ENCODE measurements at regions not wholly inside any gene's neighbourhood (a gene's known extent, or its start where the extent isn't known, plus 50 kb on each side); places are given as distances from the start of the nearest gene placed in this dataset.

- POLR2A ChIA-PET (ENCODE audit: partially characterized antibody), result no interaction called here
- no peak overlapping the region for H3K4me3 ChIP-seq (ENCODE audit: low read length in 2 of 2)
- DNase-seq, result no peak
- Mint-ChIP-seq H3K4me1 (no peaks in the 10 kb centered on the region), H3K9me3 (peaks cover 0 to 7% (median 3%) of the 10 kb centered on the region in 8 donors), H3K36me3 (no peaks in the 10 kb centered on the region), H3K27me3 (no peaks in the 10 kb centered on the region), H3K27ac (no peak overlapping the region), H3K4me3 (no peak overlapping the region)
- intact Hi-C loops (cut with micrococcal nuclease), result no loop called here
- no peaks in the 10 kb centered on the region for H3K4me1 ChIP-seq (ENCODE audit: insufficient read depth, low read length)
- H3K27ac ChIP-seq (ENCODE audit: low read depth, low read length), result no peak overlapping the region
- no peaks in the 10 kb centered on the region for H3K9me3 ChIP-seq (ENCODE audit: control insufficient read depth in 1 of 2, low read length in 2 of 2)
- H3K27me3 ChIP-seq (ENCODE audit: insufficient read depth, low read length), result no peaks in the 10 kb centered on the region
- H3K36me3 ChIP-seq (ENCODE audit: insufficient read depth, low read length), result no peaks in the 10 kb centered on the region
- CTCF ChIA-PET (ENCODE audit: partially characterized antibody), result no interaction called here
Measured at GRCh38 chr6:94446120-94446519, 1026.8 kb upstream of the EPHA7 start.

- Histone ChIP-seq H3K9me3 (ENCODE audit: control insufficient read depth in 1 of 2, low read length in 2 of 2) (no peaks in the 10 kb centered on the region), H3K4me1 (ENCODE audit: insufficient read depth, low read length) (no peaks in the 10 kb centered on the region), H3K27ac (ENCODE audit: low read depth, low read length) (no peak overlapping the region), H3K36me3 (ENCODE audit: insufficient read depth, low read length) (no peaks in the 10 kb centered on the region), H3K27me3 (ENCODE audit: insufficient read depth, low read length) (no peaks in the 10 kb centered on the region), H3K4me3 (ENCODE audit: low read length in 2 of 2) (no peak overlapping the region)
- ChIA-PET CTCF (ENCODE audit: partially characterized antibody) (no interaction called here), POLR2A (ENCODE audit: partially characterized antibody) (no interaction called here)
- no peak for DNase-seq
- Mint-ChIP-seq H3K36me3 (no peaks in the 10 kb centered on the region), H3K27ac (no peak overlapping the region), H3K27me3 (no peaks in the 10 kb centered on the region), H3K9me3 (peaks cover 0 to 4% (median 2%) of the 10 kb centered on the region in 8 donors), H3K4me1 (no peaks in the 10 kb centered on the region), H3K4me3 (no peak overlapping the region)
- intact Hi-C loops (cut with micrococcal nuclease), result no loop called here
Measured at GRCh38 chr6:94443701-94444100, 1024.3 kb upstream of the EPHA7 start.

- no peak for DNase-seq
- H3K4me1 ChIP-seq (ENCODE audit: insufficient read depth, low read length), result no peaks in the 10 kb centered on the region
- Mint-ChIP-seq H3K4me3 (no peak overlapping the region), H3K36me3 (no peaks in the 10 kb centered on the region), H3K4me1 (no peaks in the 10 kb centered on the region), H3K27ac (no peak overlapping the region), H3K9me3 (peaks cover 2 to 36% (median 7%) of the 10 kb centered on the region in 8 donors), H3K27me3 (no peaks in the 10 kb centered on the region)
- H3K4me3 ChIP-seq (ENCODE audit: low read length in 2 of 2), result no peak overlapping the region
- H3K9me3 ChIP-seq (ENCODE audit: control insufficient read depth in 1 of 2, low read length in 2 of 2), result peaks cover 0 to 3% of the 10 kb centered on the region in 2 donors
- no peaks in the 10 kb centered on the region for H3K36me3 ChIP-seq (ENCODE audit: insufficient read depth, low read length)
- H3K27me3 ChIP-seq (ENCODE audit: insufficient read depth, low read length), result no peaks in the 10 kb centered on the region
- ChIA-PET POLR2A (ENCODE audit: partially characterized antibody) (no interaction called here), CTCF (ENCODE audit: partially characterized antibody) (no interaction called here)
- H3K27ac ChIP-seq (ENCODE audit: low read depth, low read length), result no peak overlapping the region
- intact Hi-C loops (cut with micrococcal nuclease), result no loop called here
Measured at GRCh38 chr6:94424692-94425091, 1005.3 kb upstream of the EPHA7 start.

GRCh38 chr6:94417363-94417762 is 998.0 kb upstream of the EPHA7 start:
- H3K27me3 Mint-ChIP-seq, result no peaks in the 10 kb centered on the region
- no peaks in the 10 kb centered on the region for H3K36me3 Mint-ChIP-seq
- CTCF ChIA-PET (ENCODE audit: partially characterized antibody), result no interaction called here
- no peaks in the 10 kb centered on the region for H3K4me1 Mint-ChIP-seq
- H3K9me3 ChIP-seq (ENCODE audit: control insufficient read depth in 1 of 2, low read length in 2 of 2), result no peaks in the 10 kb centered on the region
- DNase-seq, result no peak
- H3K4me3 ChIP-seq (ENCODE audit: low read length in 2 of 2), result no peak overlapping the region
- no peak overlapping the region for H3K27ac Mint-ChIP-seq
- no peaks in the 10 kb centered on the region for H3K4me1 ChIP-seq (ENCODE audit: insufficient read depth, low read length)
- POLR2A ChIA-PET (ENCODE audit: partially characterized antibody), result no interaction called here
- no peak overlapping the region for H3K4me3 Mint-ChIP-seq
- H3K9me3 Mint-ChIP-seq, result peaks cover 0 to 9% (median 0%) of the 10 kb centered on the region in 8 donors
- no peak overlapping the region for H3K27ac ChIP-seq (ENCODE audit: low read depth, low read length)
- intact Hi-C loops (cut with micrococcal nuclease), result no loop called here
- H3K27me3 ChIP-seq (ENCODE audit: insufficient read depth, low read length), result no peaks in the 10 kb centered on the region
- H3K36me3 ChIP-seq (ENCODE audit: insufficient read depth, low read length), result no peaks in the 10 kb centered on the region

GRCh38 chr6:94414041-94414440 is 994.7 kb upstream of the EPHA7 start:
- H3K27me3 Mint-ChIP-seq, result no peaks in the 10 kb centered on the region
- ChIA-PET POLR2A (ENCODE audit: partially characterized antibody) (no interaction called here), CTCF (ENCODE audit: partially characterized antibody) (no interaction called here)
- no peaks in the 10 kb centered on the region for H3K36me3 Mint-ChIP-seq
- intact Hi-C loops (cut with micrococcal nuclease), result no loop called here
- H3K27ac Mint-ChIP-seq, result no peak overlapping the region
- no peak for DNase-seq
- H3K4me1 Mint-ChIP-seq, result no peaks in the 10 kb centered on the region
- peaks cover 0 to 5% (median under 1%) of the 10 kb centered on the region in 8 donors for H3K9me3 Mint-ChIP-seq
- H3K4me3 Mint-ChIP-seq, result no peak overlapping the region
- Histone ChIP-seq H3K4me3 (ENCODE audit: low read length in 2 of 2) (no peak overlapping the region), H3K27me3 (ENCODE audit: insufficient read depth, low read length) (no peaks in the 10 kb centered on the region), H3K4me1 (ENCODE audit: insufficient read depth, low read length) (no peaks in the 10 kb centered on the region), H3K9me3 (ENCODE audit: control insufficient read depth in 1 of 2, low read length in 2 of 2) (no peaks in the 10 kb centered on the region), H3K27ac (ENCODE audit: low read depth, low read length) (no peak overlapping the region), H3K36me3 (ENCODE audit: insufficient read depth, low read length) (no peaks in the 10 kb centered on the region)

- no peak for DNase-seq
- ChIA-PET CTCF (ENCODE audit: partially characterized antibody) (no interaction called here), POLR2A (ENCODE audit: partially characterized antibody) (no interaction called here)
- intact Hi-C loops (cut with micrococcal nuclease), result no loop called here
- no peak overlapping the region for H3K27ac ChIP-seq (ENCODE audit: low read depth, low read length)
- Mint-ChIP-seq H3K36me3 (no peaks in the 10 kb centered on the region), H3K27ac (no peak overlapping the region), H3K4me3 (no peak overlapping the region), H3K4me1 (no peaks in the 10 kb centered on the region), H3K27me3 (no peaks in the 10 kb centered on the region), H3K9me3 (peaks cover 0 to 3% (median 0%) of the 10 kb centered on the region in 8 donors)
- H3K4me3 ChIP-seq (ENCODE audit: low read length in 2 of 2), result no peak overlapping the region
- H3K27me3 ChIP-seq (ENCODE audit: insufficient read depth, low read length), result no peaks in the 10 kb centered on the region
- H3K4me1 ChIP-seq (ENCODE audit: insufficient read depth, low read length), result no peaks in the 10 kb centered on the region
- no peaks in the 10 kb centered on the region for H3K36me3 ChIP-seq (ENCODE audit: insufficient read depth, low read length)
- peaks cover 0 to 5% of the 10 kb centered on the region in 2 donors for H3K9me3 ChIP-seq (ENCODE audit: control insufficient read depth in 1 of 2, low read length in 2 of 2)
Measured at GRCh38 chr6:94401311-94401710, 982.0 kb upstream of the EPHA7 start.

- ChIA-PET POLR2A (ENCODE audit: partially characterized antibody) (no interaction called here), CTCF (ENCODE audit: partially characterized antibody) (no interaction called here)
- Histone ChIP-seq H3K27me3 (ENCODE audit: insufficient read depth, low read length) (no peaks in the 10 kb centered on the region), H3K4me3 (ENCODE audit: low read length in 2 of 2) (no peak overlapping the region), H3K4me1 (ENCODE audit: insufficient read depth, low read length) (no peaks in the 10 kb centered on the region), H3K9me3 (ENCODE audit: control insufficient read depth in 1 of 2, low read length in 2 of 2) (no peaks in the 10 kb centered on the region), H3K27ac (ENCODE audit: low read depth, low read length) (no peak overlapping the region), H3K36me3 (ENCODE audit: insufficient read depth, low read length) (no peaks in the 10 kb centered on the region)
- intact Hi-C loops (cut with micrococcal nuclease), result no loop called here
- Mint-ChIP-seq H3K27me3 (no peaks in the 10 kb centered on the region), H3K4me3 (no peak overlapping the region), H3K9me3 (peaks cover 0 to 14% (median 2%) of the 10 kb centered on the region in 8 donors), H3K4me1 (no peaks in the 10 kb centered on the region), H3K36me3 (no peaks in the 10 kb centered on the region), H3K27ac (no peak overlapping the region)
- no peak for DNase-seq
Measured at GRCh38 chr6:94394822-94395221, 975.5 kb upstream of the EPHA7 start.

- ChIA-PET CTCF (ENCODE audit: partially characterized antibody) (no interaction called here), POLR2A (ENCODE audit: partially characterized antibody) (no interaction called here)
- no peak for DNase-seq
- Histone ChIP-seq H3K4me1 (ENCODE audit: insufficient read depth, low read length) (no peaks in the 10 kb centered on the region), H3K9me3 (ENCODE audit: control insufficient read depth in 1 of 2, low read length in 2 of 2) (no peaks in the 10 kb centered on the region), H3K4me3 (ENCODE audit: low read length in 2 of 2) (no peak overlapping the region), H3K27ac (ENCODE audit: low read depth, low read length) (no peak overlapping the region), H3K36me3 (ENCODE audit: insufficient read depth, low read length) (no peaks in the 10 kb centered on the region), H3K27me3 (ENCODE audit: insufficient read depth, low read length) (no peaks in the 10 kb centered on the region)
- intact Hi-C loops (cut with micrococcal nuclease), result no loop called here
- Mint-ChIP-seq H3K27me3 (no peaks in the 10 kb centered on the region), H3K4me1 (no peaks in the 10 kb centered on the region), H3K9me3 (peaks cover 0 to 8% (median 1%) of the 10 kb centered on the region in 8 donors), H3K4me3 (no peak overlapping the region), H3K27ac (no peak overlapping the region), H3K36me3 (no peaks in the 10 kb centered on the region)
Measured at GRCh38 chr6:94389218-94389617, 969.9 kb upstream of the EPHA7 start.

Data from CD4-positive, alpha-beta memory T cell (primary cell).